A673 (cell line): ENCODE measurements at regions not wholly inside any gene's neighbourhood (a gene's known extent, or its start where the extent isn't known, plus 50 kb on each side); places are given as distances from the start of the nearest gene placed in this dataset.

Experiments
- CTCF ChIP-seq: fragments of 300-800, 200-600 bp; sonication (generic); conservative IDR thresholded peaks from 2 replicates; pipeline ENCODE4 v1.5.1; 2017; ENCODE audit warnings: low read depth, mild to moderate bottlenecking, antibody characterized with exemption, low read length, moderate library complexity, mixed read lengths
- EZH2 ChIP-seq: fragments of 200-600 bp; sonication (generic); IDR thresholded peaks from 2 replicates; pipeline ENCODE4 v1.6.1; 2017; ENCODE audit warnings: borderline replicate concordance, low read depth, mild to moderate bottlenecking, mixed read lengths, antibody characterized with exemption, low read length; ENCODE audit not compliant: poor library complexity, severe bottlenecking

GRCh38 chr5:153365547-153365946, 124.9 kb upstream of the GRIA1 start:
- no peak for TF ChIP-seq CTCF
- no peak for TF ChIP-seq EZH2
